ENCODE measurements at regions not wholly inside any gene's neighbourhood (a gene's known extent, or its start where the extent isn't known, plus 50 kb on each side); places are given as distances from the start of the nearest gene placed in this dataset.
A peak's percentile ranks its signal among the peaks of the same experiment; 100 is the strongest.
"Not testable (repeated sequence)": the region's sequence is repeated elsewhere in the genome, so short reads cannot be mapped to it uniquely, and the experiment has no call there.

DNA sequence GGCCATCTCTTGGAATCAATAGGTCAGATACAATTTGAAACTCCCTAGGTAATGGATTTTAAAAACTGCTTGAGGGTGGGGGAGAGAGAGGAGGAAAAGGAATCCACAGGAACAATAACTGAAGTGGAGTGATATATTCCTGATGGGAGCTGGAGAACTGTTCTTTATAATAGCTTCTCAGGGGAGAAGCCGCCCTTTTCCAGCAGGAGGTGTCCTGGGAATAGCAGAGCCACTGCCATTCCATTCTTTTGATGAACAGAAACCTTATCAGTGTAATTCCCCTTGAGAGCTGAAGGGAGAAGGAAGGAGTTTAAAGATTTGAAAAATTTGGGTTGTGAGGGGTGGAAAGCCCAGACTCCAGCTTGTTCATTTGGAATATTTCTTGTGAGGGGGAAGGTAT, 504.9 kb upstream of the DPH6 start:
- no peaks in the 10 kb centered on the region for H3K9me3 Mint-ChIP-seq (ENCODE audit: unreplicated experiment)
- H3K36me3 Mint-ChIP-seq (ENCODE audit: insufficient read depth, unreplicated experiment), result no peaks in the 10 kb centered on the region
- intact Hi-C loops (cut with micrococcal nuclease; ENCODE audit: unreplicated experiment), result no loop called here
- TF ChIP-seq, protein P1, sequence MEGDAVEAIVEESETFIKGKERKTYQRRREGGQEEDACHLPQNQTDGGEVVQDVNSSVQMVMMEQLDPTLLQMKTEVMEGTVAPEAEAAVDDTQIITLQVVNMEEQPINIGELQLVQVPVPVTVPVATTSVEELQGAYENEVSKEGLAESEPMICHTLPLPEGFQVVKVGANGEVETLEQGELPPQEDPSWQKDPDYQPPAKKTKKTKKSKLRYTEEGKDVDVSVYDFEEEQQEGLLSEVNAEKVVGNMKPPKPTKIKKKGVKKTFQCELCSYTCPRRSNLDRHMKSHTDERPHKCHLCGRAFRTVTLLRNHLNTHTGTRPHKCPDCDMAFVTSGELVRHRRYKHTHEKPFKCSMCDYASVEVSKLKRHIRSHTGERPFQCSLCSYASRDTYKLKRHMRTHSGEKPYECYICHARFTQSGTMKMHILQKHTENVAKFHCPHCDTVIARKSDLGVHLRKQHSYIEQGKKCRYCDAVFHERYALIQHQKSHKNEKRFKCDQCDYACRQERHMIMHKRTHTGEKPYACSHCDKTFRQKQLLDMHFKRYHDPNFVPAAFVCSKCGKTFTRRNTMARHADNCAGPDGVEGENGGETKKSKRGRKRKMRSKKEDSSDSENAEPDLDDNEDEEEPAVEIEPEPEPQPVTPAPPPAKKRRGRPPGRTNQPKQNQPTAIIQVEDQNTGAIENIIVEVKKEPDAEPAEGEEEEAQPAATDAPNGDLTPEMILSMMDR (IDR thresholded peaks at IDR 0.05; ENCODE audit: insufficient read depth in 1 of 2, low read depth in 1 of 2, low read length in 1 of 2, severe bottlenecking in 1 of 2, unreplicated experiment in 1 of 2), result no peak
- H3K4me3 Mint-ChIP-seq (ENCODE audit: unreplicated experiment), result no peak overlapping the region
- Histone ChIP-seq H3K4me3 (ENCODE audit: low read depth, low read length) (no peak overlapping the region), H3K4me1 (no peaks in the 10 kb centered on the region), H3K9me3 (peaks cover under 1% of the 10 kb centered on the region; the same call in 1 of the 2 replicates), H3K27me3 (replicated peaks; ENCODE audit: control insufficient read depth, insufficient read depth, low read length) (no peaks in the 10 kb centered on the region), H3K36me3 (ENCODE audit: control insufficient read depth, insufficient read depth, low read length) (no peaks in the 10 kb centered on the region)
- H3K27ac Mint-ChIP-seq (ENCODE audit: unreplicated experiment), result no peak overlapping the region
- H3K27me3 Mint-ChIP-seq (ENCODE audit: insufficient read depth, unreplicated experiment), result no peaks in the 10 kb centered on the region
- no peaks in the 10 kb centered on the region for H3K4me1 Mint-ChIP-seq (ENCODE audit: low read depth, unreplicated experiment)
- POLR2A ChIA-PET, result no interaction called here
- no peak for DNase-seq
- BruUV-seq (replicated peaks), result no TSS peak
- CTCF ChIA-PET, result no interaction called here

DNA sequence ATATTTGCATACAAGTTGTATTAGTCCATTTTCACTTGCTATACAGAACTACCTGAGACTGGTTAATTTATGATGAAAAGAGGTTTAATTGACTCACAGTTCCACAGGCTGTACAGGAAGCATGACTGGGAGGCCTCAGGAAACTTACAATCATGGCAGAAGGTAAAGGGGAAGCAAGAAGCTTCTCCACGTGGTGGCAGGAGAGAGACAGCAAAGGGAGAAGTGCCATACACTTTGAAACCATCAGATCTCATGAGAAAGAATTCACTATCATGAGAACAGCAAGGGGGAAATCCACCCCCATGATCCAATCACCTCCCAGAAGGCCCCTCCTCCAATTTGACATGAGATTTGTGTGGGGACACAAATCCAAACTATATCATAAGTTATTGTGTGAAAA, 506.7 kb upstream of the DPH6 start:
- H3K9me3 Mint-ChIP-seq (ENCODE audit: unreplicated experiment); H3K4me1 ChIP-seq; H3K9me3 ChIP-seq; BruUV-seq (replicated peaks); H3K27ac Mint-ChIP-seq (ENCODE audit: unreplicated experiment); H3K4me3 ChIP-seq (ENCODE audit: low read depth, low read length); H3K27me3 Mint-ChIP-seq (ENCODE audit: insufficient read depth, unreplicated experiment); CTCF ChIA-PET; POLR2A ChIA-PET; H3K4me1 Mint-ChIP-seq (ENCODE audit: low read depth, unreplicated experiment); H3K4me3 Mint-ChIP-seq (ENCODE audit: unreplicated experiment); H3K36me3 Mint-ChIP-seq (ENCODE audit: insufficient read depth, unreplicated experiment); intact Hi-C loops (cut with micrococcal nuclease; ENCODE audit: unreplicated experiment); H3K36me3 ChIP-seq (ENCODE audit: control insufficient read depth, insufficient read depth, low read length); H3K27me3 ChIP-seq (replicated peaks; ENCODE audit: control insufficient read depth, insufficient read depth, low read length): not testable (repeated sequence)
- DNase-seq, result peak in 1 of 2 experiments; percentile 21

DNA sequence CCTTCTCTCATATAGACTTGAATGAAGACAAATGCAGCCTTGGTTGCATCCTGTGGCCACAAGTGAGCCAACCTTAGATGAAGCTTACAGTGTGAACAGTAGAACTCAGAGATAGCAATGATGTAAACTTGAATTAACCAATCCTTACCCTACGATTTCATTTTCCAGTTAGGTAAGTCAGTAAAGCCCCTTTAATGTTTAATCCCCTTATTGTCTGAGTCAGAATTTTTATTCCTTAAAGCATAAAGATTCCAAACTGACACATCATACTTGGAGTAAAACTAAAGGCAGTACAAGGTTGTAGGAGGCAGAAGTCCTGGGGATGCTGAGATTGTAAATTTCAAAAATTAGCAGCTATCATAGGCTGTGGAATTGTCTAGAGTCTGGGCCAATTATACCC, 507.8 kb upstream of the DPH6 start:
- no peak overlapping the region for H3K27ac Mint-ChIP-seq (ENCODE audit: unreplicated experiment)

More for the DNA sequence above, 507.8 kb upstream of the DPH6 start:
- BruUV-seq (replicated peaks), result no TSS peak
- no peak for DNase-seq
- Mint-ChIP-seq H3K36me3 (ENCODE audit: insufficient read depth, unreplicated experiment) (no peaks in the 10 kb centered on the region), H3K4me3 (ENCODE audit: unreplicated experiment) (no peak overlapping the region), H3K4me1 (ENCODE audit: low read depth, unreplicated experiment) (no peaks in the 10 kb centered on the region), H3K27me3 (ENCODE audit: insufficient read depth, unreplicated experiment) (no peaks in the 10 kb centered on the region), H3K9me3 (ENCODE audit: unreplicated experiment) (no peaks in the 10 kb centered on the region)
- intact Hi-C loops (cut with micrococcal nuclease; ENCODE audit: unreplicated experiment), result no loop called here
- no peaks in the 10 kb centered on the region for H3K27me3 ChIP-seq (replicated peaks; ENCODE audit: control insufficient read depth, insufficient read depth, low read length)
- POLR2A ChIA-PET, result no interaction called here
- H3K4me1 ChIP-seq, result no peaks in the 10 kb centered on the region
- H3K4me3 ChIP-seq (ENCODE audit: low read depth, low read length), result no peak overlapping the region
- H3K9me3 ChIP-seq, result peaks cover 7% of the 10 kb centered on the region; the same call in 1 of the 2 replicates
- TF ChIP-seq, protein P1 (IDR thresholded peaks at IDR 0.05; ENCODE audit: insufficient read depth in 1 of 2, low read depth in 1 of 2, low read length in 1 of 2, severe bottlenecking in 1 of 2, unreplicated experiment in 1 of 2), result no peak
- CTCF ChIA-PET, result no interaction called here
- H3K36me3 ChIP-seq (ENCODE audit: control insufficient read depth, insufficient read depth, low read length), result no peaks in the 10 kb centered on the region

Data from Caco-2 (cell line).